ENCODE measurements at regions not wholly inside any gene's neighbourhood (a gene's known extent, or its start where the extent isn't known, plus 50 kb on each side); places are given as distances from the start of the nearest gene placed in this dataset.

- intact Hi-C loops (cut with micrococcal nuclease) (no loop called here), in situ Hi-C loops (cut with MboI) (no loop called here)
- no peak overlapping the region for H3K27ac ChIP-seq (ENCODE audit: extremely low read depth, low read depth, low read length)
- no peak for TF ChIP-seq SMAD1 (IDR thresholded peaks at IDR 0.05; ENCODE audit: low read depth, low read length, partially characterized antibody)
- no peak for TF ChIP-seq DMBX1 (CRISPR knock-in tag; IDR thresholded peaks at IDR 0.05; ENCODE audit: borderline replicate concordance)
- TF ChIP-seq, protein P1, sequence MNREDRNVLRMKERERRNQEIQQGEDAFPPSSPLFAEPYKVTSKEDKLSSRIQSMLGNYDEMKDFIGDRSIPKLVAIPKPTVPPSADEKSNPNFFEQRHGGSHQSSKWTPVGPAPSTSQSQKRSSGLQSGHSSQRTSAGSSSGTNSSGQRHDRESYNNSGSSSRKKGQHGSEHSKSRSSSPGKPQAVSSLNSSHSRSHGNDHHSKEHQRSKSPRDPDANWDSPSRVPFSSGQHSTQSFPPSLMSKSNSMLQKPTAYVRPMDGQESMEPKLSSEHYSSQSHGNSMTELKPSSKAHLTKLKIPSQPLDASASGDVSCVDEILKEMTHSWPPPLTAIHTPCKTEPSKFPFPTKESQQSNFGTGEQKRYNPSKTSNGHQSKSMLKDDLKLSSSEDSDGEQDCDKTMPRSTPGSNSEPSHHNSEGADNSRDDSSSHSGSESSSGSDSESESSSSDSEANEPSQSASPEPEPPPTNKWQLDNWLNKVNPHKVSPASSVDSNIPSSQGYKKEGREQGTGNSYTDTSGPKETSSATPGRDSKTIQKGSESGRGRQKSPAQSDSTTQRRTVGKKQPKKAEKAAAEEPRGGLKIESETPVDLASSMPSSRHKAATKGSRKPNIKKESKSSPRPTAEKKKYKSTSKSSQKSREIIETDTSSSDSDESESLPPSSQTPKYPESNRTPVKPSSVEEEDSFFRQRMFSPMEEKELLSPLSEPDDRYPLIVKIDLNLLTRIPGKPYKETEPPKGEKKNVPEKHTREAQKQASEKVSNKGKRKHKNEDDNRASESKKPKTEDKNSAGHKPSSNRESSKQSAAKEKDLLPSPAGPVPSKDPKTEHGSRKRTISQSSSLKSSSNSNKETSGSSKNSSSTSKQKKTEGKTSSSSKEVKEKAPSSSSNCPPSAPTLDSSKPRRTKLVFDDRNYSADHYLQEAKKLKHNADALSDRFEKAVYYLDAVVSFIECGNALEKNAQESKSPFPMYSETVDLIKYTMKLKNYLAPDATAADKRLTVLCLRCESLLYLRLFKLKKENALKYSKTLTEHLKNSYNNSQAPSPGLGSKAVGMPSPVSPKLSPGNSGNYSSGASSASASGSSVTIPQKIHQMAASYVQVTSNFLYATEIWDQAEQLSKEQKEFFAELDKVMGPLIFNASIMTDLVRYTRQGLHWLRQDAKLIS (CRISPR knock-in tag; IDR thresholded peaks at IDR 0.05): no peak
- no peak for TF ChIP-seq ZNF740 (CRISPR knock-in tag; IDR thresholded peaks at IDR 0.05)
- TF ChIP-seq ZNF740 (tag; IDR thresholded peaks at IDR 0.05): no peak
- TF ChIP-seq, protein P2, sequence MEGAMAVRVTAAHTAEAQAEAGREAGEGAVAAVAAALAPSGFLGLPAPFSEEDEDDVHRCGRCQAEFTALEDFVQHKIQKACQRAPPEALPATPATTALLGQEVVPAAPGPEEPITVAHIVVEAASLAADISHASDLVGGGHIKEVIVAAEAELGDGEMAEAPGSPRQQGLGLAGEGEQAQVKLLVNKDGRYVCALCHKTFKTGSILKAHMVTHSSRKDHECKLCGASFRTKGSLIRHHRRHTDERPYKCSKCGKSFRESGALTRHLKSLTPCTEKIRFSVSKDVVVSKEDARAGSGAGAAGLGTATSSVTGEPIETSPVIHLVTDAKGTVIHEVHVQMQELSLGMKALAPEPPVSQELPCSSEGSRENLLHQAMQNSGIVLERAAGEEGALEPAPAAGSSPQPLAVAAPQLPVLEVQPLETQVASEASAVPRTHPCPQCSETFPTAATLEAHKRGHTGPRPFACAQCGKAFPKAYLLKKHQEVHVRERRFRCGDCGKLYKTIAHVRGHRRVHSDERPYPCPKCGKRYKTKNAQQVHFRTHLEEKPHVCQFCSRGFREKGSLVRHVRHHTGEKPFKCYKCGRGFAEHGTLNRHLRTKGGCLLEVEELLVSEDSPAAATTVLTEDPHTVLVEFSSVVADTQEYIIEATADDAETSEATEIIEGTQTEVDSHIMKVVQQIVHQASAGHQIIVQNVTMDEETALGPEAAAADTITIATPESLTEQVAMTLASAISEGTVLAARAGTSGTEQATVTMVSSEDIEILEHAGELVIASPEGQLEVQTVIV (CRISPR knock-in tag; IDR thresholded peaks at IDR 0.05; ENCODE audit: borderline replicate concordance): no peak
- TF ChIP-seq ZNF449 (CRISPR knock-in tag; IDR thresholded peaks at IDR 0.05): no peak
- H4K20me1 ChIP-seq (replicated peaks; ENCODE audit: control insufficient read depth, insufficient read depth, low read length): no peaks in the 10 kb centered on the region
- no peaks in the 10 kb centered on the region for H3K4me1 ChIP-seq (replicated peaks in 1 of 2; ENCODE audit: control insufficient read depth in 2 of 2, insufficient read depth in 2 of 2, low read length in 2 of 2)
- no peak overlapping the region for H3K9ac ChIP-seq (ENCODE audit: insufficient read depth in 1 of 2, low read depth in 2 of 2, low read length in 2 of 2)
- ATAC-seq (no peak), FAIRE-seq (no peak), DNase-seq (ENCODE audit: extremely low read depth in 1 of 4, low spot score in 3 of 4) (no peak)
- no peaks in the 10 kb centered on the region for H3K36me3 ChIP-seq (ENCODE audit: control insufficient read depth, insufficient read depth, low read length)
- no peaks in the 10 kb centered on the region for H3K27me3 ChIP-seq (ENCODE audit: control insufficient read depth in 2 of 2, insufficient read depth in 2 of 2, low read length in 2 of 2)
- no TSS peak for BruUV-seq (replicated peaks)
- no peaks in the 10 kb centered on the region for H3K9me1 ChIP-seq (ENCODE audit: control insufficient read depth, insufficient read depth, low read length)
- no peaks in the 10 kb centered on the region for H3K9me3 ChIP-seq (replicated peaks; ENCODE audit: control insufficient read depth, insufficient read depth, low read depth, low read length)
- ChIA-PET POLR2A (no interaction called here), CTCF (ENCODE audit: low intra/inter-chr PET ratio) (no interaction called here)
- no peak overlapping the region for H3K4me3 ChIP-seq
- H3K4me2 ChIP-seq (ENCODE audit: insufficient read depth, low read length): no peak overlapping the region
- H3K79me2 ChIP-seq (ENCODE audit: control insufficient read depth, insufficient read depth, low read length): no peaks in the 10 kb centered on the region
- no peak overlapping the region for H2AFZ ChIP-seq (ENCODE audit: low read depth, low read length)
Measured at GRCh38 chr9:31359071-31359470, 1025.4 kb upstream of the ACO1 start.

Measured in K562 (cell line).